ENCODE measurements at regions not wholly inside any gene's neighbourhood (a gene's known extent, or its start where the extent isn't known, plus 50 kb on each side); places are given as distances from the start of the nearest gene placed in this dataset.
"Not testable (repeated sequence)": the region's sequence is repeated elsewhere in the genome, so short reads cannot be mapped to it uniquely, and the experiment has no call there.

DNA sequence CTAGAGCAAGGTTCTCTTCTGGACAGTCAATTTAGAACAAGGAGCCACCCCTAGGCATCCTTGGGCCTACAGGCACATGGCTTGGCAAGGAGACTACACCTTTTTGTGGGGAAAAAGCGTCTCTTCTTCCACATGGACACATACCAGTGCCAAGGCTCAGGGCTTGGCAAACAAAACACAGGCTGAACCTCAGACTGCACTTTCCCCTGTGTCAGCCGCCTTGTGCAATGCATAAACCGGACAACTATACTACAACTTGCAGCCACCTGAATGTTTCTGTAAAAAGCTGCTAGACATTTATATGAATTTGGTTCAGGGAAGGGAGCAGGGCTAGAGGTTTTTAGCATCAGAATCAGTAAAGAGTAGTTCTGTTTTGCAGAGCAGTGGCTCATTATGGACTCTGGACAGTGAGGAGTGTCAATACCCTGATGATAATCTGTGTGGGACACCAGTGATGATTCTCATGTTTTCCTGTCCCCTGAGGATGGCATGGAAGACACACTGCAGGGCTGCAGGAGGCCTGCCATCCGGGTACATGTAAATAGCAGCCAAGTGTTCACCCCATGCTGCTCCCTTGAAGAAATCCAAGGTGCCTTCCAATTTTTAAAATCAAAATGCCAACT lies 118.9 kb downstream of the GATA3 start:
- DNase-seq, result no peak

DNA sequence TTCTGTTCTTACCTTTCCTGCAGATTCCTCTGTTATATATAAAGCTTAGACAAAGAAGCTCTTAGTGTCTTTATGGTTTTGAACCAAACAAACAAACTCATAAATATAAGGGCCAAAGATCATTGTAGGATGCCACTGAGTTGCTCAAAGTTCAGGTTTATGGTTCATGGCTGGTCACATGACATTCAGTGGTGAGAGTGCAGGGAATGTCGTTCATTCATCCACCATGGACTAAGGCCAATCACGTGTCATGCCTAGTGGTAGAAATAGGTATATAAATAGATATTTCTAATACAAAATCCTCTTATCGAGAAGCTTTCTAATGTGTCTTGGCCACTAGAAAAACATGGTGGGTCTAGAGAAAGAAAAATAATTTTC lies 119.4 kb downstream of the GATA3 start:
- no peak for DNase-seq

DNA sequence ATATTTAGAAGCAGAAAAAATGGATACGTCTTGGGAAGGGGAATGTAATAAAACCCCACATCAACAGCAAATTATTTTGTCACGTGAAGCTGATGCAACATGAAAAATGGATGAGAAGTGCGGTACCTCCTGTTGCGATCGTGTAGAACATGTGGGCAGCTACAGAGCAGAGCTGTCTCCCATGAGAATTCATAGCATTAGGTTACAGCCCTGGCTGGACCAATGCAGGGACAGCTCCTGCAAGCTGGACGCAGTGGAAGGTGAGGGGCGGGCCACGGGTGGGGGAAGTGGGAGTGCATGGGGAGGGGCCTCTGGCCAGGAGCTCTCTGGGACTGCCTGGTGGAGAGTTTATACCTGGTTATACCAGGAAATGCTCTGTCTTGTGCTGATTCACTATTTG lies 120.3 kb downstream of the GATA3 start:
- DNase-seq, result no peak

DNA sequence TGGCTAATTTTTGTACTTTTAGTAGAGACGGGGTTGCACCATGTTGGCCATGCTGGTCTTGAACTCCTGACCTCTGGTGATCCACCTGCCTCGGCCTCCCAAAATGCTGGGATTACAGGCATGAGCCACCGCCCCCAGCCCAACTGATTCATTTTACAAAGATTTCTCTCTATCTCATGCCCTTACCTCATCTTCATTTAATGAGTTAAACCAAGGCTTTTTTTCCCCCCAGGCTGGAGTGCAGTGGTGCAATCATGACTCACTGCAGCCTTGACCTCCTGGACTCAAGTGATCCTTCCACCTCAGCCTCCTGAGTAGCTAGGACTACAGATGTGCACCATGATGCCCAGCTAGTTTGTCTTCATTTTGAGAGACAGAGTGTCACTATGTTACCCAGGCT lies 123.0 kb downstream of the GATA3 start:
- DNase-seq, result not testable (repeated sequence)

DNA sequence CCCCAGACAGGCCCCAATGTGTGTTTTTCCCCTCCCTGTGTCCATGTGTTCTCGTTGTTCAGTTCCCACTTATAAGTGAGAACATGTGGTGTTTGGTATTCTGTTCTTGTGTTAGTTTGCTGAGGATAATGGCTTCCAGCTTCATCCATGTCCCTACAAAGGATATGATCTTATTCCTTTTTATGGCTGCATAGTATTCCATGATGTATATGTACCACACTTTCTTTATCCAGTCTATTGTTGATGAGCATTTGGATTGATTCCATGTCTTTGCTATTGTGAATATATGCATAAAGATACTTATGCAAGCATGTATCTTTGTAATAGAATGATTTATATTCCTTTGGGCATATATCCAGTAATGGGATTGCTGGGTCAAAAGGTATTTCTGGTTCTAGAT lies 125.3 kb downstream of the GATA3 start:
- not testable (repeated sequence) for DNase-seq

DNA sequence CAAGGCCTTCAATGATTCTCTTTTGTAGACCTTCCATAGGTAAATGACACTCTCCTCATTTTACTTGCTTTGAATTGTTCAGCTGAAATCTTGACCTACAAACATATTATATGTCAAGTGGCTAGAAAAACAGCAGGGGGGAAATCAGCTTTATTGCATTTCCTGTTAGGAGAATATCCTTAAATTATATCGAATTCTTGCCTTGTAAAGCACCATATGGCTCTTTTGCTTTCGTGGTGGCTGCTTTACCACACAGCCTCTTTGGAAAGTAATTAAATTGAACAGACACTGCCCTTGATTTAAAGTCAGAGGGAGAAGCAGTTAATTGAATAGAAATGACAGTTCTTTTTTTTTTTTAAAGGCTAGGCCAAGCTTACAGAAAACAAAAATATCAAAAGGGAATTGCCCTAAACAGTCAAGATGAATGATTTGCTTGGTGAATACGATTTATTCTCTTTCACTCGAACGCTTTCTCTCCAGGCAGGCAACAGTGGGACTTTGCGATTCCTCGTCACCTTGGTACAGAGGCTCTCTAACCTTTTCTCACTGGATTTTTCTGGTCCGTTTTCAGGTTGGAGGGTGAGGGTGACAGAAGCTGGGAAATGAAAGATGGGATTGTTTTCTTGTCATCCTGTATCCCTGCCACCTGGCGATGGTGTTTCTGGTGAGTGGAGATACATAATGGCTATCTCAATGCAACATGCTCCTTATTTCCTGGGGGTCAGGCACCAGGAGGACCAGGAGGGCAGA lies 126.0 kb downstream of the GATA3 start:
- no peak for DNase-seq

DNA sequence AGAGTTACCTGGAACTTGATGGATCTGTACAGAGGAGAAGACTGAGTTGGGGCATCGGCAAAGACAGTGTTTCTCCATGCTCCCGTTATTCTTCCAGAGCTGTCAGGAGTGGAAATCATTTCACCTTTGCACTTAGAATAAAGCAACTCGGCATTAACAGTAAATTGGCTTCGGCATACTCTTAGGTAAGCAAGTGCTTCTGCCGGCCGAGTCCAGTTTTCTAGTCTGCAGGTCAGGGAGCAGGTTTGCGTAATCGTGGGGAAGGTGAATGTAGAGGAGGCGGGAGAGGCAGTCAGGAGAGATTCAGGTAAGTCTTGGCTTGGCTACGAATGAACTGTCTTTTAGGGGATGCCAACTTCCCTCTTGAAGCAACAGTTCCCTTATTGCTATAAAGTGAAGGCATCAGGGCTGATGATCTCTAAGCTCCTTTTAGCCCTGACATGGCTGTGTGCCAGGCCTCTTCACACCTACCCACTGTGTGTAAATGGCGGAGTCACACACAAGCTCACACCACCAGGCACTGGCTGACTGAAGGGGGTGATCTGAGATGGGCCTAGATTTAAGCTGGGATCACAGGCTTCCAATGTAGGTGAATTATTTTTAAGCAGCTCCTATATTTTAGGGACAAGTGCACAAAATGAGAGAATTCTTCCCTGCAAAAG lies 127.1 kb downstream of the GATA3 start:
- no peak for DNase-seq

DNA sequence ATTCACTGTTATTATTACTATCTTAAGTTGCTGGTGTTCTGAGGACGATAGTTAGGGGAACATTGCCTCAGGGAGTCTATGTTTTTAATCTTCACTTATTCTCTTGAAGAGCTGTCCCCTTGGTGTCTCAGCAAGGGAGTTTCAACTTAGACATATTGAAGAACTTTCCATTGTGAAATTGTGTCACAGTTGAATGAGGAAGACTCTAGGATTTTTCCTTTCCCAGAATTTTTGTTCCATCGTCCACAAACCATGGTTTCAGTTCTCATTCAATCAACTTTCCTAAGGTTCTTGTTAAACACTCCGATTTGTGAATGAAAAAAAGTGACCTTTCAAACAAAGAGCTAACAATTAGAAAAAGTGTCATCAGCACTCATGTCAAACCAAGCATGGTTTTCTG lies 128.3 kb downstream of the GATA3 start:
- DNase-seq, result no peak

DNA sequence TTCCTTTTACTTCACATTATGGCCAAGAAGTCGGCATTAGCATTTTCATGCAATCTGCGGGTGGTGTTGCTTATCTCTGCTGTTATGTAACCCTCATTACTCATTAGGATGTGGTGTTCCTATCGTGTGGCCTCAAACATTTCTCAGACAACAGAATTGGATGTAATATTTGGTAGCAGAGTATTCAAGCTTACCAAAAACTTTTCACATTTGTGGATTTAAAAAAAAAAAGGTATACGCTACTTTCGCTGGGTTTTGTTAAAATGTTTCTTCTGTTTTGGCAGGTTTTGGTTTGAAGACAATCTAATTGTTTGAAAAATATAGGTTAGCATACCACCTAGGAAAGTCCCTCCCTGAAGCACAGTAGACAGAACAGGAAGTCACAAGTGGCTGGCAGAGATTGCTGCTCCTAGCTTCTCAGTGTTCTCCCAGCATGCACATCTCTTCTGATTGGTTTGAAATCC lies 128.8 kb downstream of the GATA3 start:
- no peak for DNase-seq

DNA sequence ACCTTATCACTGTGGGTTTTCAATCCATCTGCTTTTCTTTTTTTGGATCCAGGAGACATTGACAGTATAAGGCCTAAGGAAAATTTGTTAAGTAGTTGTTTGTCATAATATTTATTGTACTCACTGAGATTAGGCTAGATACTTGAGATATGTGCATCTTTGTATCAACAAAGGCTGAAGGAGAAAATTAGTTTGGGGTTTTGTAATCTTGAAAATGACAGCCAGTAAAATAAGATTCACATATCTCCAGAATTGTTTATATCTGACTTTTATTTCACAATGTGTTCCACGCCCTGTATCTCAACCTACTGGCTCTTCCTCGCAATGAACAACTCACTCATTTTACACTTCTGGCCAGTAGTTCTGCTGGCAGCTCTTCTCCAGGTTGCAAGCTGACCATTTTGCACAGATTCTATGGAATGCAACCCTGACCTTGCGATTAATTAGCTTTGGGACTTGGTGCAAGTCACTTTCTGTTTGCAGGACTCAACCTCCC lies 132.7 kb downstream of the GATA3 start:
- DNase-seq, result no peak

DNA sequence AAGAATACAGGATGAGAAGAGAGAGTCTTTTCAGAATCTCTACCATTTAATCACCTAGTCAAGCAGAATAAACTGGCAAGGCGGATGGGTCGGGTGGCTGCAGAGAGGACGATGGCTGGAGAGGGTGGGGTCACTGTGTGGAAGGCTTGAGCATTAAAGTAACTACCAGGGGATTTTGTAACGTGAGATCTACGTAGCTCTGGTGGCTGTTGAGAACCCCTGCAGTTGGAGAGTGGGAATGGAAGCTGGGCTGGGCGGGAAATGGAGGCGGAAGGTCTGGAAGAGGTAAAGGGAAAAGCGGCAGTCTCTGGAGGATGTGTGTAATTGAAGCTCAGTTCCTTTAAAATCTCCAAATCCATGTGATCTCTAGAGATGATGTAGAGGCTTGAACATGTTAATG lies 135.0 kb downstream of the GATA3 start:
- no peak for DNase-seq

DNA sequence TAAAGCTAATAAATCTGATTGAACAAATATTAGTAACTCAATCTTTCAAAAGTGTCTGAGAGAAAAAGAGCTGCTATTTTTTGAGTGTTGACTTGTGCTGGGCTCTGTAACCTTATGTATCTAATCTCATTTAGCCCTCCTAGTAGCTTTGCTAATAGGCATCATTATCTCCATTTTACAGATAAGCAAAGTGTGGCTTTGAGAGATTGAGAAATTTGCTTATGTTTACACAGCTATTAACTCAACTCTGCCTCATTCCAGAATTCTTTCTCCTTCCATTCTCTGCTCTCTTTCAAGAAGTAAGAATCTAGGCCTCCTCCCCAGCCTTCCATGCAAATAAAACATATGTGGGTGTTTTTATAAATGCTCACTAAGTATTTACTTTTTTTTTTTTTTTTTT lies 137.8 kb downstream of the GATA3 start:
- no peak for DNase-seq

DNA sequence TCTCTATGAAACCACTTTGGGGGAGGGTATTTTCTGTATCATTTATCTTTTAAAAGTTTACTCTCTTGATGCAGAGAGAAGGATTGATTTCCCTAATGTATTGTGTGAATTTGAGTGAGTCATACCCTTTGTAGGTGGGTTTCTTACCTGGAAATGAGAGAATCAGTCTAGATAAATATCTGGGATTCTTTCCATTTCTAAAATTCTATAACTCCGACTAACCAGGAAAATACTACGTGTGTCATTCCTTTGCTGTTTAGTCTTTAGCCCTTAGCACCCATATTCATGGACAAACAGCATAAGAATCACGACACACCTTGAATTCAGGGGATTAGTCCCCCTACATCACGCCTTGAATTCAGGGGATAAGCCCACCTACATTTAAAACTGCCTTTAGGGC lies 139.1 kb downstream of the GATA3 start:
- DNase-seq, result no peak

DNA sequence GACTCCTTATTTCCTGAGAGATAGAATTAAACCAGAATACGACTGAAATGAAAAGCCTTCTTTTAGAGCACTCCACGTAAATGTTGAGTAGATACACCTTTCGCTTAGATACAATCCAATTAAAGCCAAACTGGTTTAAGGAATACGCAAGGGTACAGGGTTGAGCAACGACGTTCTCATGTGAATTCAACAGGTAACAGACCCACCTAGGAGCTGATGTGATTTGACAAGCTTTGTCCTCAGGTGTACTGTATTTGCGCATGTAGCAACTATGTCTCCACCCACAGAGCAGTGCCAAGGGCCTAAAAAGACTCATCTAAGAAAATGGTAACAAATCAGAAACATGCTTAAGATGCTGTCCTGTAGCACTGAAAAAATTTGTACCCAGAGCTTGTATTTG lies 139.6 kb downstream of the GATA3 start:
- no peak for DNase-seq

DNA sequence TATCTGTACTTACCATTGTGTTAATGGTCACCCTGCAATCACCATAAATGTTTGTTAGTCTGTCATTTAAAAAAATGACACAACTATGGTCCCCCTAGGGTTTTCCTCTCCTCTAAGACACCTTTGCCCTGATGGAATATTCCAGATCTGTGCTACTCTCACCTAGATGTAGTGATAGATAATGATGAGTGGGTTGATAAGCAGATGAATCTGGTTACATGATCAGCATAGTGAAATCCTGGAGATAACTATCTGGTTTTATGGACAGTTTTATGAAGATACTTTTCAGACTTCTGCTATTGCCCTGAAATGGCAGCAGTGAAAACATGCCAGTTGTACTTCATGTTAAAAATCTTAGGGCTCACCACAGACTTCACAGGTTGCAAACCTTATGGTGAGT lies 152.4 kb downstream of the GATA3 start:
- DNase-seq, result no peak

DNA sequence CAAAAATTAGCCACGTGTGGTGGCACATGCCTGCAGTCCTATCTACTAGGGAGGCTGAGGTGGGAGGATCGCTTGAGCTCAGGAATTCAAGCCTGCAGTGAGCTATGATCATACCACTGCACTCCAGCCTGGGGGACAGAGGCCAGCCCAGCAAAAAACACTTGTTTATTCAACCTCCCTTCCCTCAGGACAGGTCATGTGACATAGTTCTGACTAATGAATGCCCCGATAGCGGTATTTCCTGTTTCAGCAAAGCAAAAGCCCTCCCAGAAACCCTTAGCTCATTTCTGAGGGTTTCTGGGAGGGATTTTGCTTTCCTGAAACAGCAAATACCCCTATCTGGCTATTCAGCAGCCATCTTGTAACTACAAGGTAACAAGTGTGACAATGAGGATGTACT lies 157.1 kb downstream of the GATA3 start:
- DNase-seq, result no peak

DNA sequence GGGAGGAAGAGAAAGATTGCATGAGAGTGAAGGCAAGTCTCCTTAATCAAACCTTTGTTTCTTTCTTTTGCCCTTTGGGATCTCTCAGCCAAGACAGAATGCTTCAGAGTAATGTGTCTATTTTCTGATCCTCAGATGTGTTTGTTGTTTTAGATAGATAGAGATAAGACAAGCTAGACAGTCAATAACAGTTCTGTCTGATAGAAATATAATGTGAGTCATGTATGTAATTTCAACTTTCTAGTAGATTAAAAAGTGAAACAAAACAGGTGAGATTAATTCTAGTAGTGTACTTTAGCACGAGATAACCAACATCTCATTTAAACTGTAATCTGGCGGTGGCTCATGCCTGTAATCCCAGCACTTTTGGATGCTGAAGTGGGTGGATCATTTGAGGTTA lies 159.2 kb downstream of the GATA3 start:
- DNase-seq, result no peak

DNA sequence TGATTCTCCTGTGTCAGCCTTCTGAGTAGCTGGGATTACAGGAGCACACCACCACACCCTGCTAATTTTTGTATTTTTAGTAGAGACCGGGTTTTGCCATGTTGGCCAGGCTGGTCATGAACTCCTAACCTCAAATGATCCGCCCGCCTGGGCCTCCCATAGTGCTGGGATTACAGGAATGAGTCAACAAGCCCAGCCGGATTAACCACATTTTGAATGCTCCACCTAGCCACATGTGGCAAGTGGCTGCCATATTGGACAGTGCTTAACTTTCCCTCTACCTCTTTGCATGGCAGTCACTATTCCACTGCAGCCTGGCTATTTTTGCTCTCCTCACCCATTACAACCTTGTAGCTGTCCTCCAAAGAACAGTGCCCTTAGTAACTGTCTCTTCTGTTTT lies 160.1 kb downstream of the GATA3 start:
- DNase-seq, result no peak

DNA sequence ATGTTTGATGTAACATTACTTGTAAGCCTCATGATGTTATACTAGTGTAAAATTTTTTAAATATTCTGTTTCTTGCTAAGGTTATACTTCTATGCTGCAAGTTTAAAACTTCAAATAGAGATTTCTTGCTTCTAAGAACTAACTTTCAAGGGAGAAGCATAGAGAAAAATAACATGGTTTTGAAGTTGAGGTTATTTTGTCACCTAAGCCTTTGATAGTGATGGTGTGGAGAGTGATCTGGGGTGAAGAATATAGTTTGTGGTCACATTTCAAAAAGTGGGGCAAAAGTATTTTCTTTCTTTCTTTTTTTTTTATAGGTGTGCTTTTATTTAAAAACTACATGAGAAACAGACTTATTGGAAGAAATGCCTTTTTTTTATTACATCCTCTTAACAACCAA lies 162.4 kb downstream of the GATA3 start:
- DNase-seq, result no peak

DNA sequence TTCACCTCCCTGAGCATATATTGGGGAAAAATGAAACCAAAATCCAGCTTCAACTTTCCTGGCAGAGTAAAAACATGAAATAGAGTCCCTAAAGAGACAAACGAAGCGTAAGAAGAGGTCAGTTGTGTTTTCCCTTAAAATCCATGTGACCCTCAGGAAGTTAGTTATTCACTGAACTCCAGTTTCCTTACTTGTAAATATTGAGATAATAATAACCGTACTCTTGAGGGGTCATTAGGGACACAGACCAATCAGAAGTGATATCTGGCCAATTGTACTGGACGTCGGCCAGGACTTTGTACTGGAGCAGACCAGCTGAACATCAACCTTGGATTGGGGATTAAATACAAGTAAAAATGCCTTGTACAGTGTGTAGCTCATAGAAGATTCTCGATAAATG lies 167.0 kb downstream of the GATA3 start:
- peak; percentile 49 for DNase-seq

DNA sequence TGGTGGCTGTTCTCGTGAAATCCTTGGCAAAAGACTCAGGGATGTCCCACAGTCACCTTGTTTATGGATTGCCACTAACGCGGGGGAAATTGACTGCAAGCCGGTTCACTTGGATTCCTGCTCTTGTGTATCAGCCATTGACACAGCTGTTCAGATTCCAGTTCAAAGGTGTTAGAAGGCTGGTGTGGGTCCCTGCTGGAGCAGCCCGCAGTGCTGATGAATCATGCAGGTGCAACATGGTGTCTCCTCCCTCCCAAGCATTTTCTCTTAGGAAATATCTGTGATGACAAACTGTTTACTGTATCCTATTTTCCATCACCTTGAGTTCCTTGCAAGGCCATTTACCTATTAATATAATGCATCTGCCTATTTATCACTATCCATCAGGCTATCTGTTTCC lies 170.1 kb downstream of the GATA3 start:
- no peak for DNase-seq

DNA sequence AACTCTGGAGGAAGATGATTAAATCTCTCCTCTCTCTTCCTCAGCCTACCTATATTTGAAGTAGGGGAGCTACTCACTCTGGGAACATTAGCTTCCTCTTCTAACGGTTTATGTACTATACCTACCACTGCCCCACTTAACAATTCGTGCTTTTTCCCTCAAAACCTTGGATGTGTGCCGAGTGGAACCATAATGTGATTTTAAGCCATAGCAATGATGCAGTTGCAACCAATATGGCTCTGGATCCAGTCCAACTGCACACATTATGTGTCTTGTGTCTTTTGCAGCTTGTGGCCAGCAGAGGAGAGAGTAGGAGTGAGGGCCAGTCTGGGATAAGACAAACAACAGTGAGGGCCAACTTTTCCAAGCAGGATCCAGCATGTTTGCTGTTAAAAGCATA lies 170.7 kb downstream of the GATA3 start:
- no peak for DNase-seq

DNA sequence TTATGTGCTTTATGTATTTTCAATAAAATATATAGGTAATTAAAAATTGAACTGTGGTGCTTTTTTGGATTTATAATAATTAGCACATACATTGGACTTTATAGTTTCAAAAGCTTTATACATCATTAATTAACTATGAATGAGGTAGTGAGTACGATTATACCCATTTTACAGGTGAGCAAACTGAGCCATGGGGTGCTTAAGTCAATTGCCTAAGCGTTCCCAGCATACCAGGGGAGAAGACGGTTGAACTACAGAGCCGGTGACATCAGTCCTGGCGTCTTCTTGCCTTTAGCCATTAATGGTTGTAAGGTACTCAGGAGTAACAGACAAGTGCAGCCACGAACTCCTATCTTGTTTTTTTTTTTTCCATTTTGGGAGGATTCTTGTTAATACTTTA lies 172.8 kb downstream of the GATA3 start:
- no peak for DNase-seq

Measured in muscle of arm (tissue), 1 donor.